Testis (tissue), 2 donors: ENCODE measurements at regions not wholly inside any gene's neighbourhood (a gene's known extent, or its start where the extent isn't known, plus 50 kb on each side); places are given as distances from the start of the nearest gene placed in this dataset.

ENCODE experiments used
- CTCF ChIP-seq, 3 experiments: fragments of 450-650 bp in 2 of 3; fragments of 200-600 bp in 1 of 3; sonication (generic) in 1 of 3; IDR thresholded peaks; one replicate each; pipeline ENCODE4 v1.5.1; 2016 to 2019; ENCODE audit warnings: antibody characterized with exemption in 3 of 3, mild to moderate bottlenecking in 2 of 3, moderate library complexity in 1 of 3
- POLR2A ChIP-seq: fragments of 450-650 bp; IDR thresholded peaks from one replicate; pipeline ENCODE4 v1.6.1; 2017; ENCODE audit warnings: antibody characterized with exemption, mild to moderate bottlenecking, moderate library complexity

GRCh38 chr5:103821361-103821760 lies 258.8 kb upstream of the NUDT12 start:
- TF ChIP-seq CTCF (IDR thresholded peaks at IDR 0.05) (no peak), POLR2A (no peak)
